ENCODE measurements at regions not wholly inside any gene's neighbourhood (a gene's known extent, or its start where the extent isn't known, plus 50 kb on each side); places are given as distances from the start of the nearest gene placed in this dataset.

DNA sequence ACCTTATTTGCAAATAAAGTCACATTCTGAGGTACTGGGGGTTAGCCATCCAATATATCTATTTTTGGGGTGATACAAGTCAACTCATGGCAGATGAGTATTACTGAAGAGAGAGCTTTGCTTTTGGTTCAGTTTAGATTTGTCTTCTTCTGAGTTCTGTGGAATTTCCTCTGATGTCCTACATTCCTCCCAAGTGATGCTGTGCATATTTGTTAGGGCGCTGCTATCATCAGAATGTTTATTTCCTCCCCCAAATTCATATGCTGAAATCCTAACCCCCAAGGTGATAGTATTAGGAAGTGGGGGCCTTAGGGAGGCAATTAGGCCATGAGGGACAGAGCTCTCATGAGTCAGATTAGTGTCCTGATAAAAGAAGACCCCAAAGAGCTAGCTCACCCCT lies 96.2 kb upstream of the WLS start:
- TF ChIP-seq, protein P1, sequence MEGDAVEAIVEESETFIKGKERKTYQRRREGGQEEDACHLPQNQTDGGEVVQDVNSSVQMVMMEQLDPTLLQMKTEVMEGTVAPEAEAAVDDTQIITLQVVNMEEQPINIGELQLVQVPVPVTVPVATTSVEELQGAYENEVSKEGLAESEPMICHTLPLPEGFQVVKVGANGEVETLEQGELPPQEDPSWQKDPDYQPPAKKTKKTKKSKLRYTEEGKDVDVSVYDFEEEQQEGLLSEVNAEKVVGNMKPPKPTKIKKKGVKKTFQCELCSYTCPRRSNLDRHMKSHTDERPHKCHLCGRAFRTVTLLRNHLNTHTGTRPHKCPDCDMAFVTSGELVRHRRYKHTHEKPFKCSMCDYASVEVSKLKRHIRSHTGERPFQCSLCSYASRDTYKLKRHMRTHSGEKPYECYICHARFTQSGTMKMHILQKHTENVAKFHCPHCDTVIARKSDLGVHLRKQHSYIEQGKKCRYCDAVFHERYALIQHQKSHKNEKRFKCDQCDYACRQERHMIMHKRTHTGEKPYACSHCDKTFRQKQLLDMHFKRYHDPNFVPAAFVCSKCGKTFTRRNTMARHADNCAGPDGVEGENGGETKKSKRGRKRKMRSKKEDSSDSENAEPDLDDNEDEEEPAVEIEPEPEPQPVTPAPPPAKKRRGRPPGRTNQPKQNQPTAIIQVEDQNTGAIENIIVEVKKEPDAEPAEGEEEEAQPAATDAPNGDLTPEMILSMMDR (conservative IDR thresholded peaks at IDR 0.05; ENCODE audit: low read depth, low read length) = no peak
- TF ChIP-seq POLR2A (IDR thresholded peaks at IDR 0.05; ENCODE audit: low read depth, low read length) (no peak), SMC3 (IDR thresholded peaks at IDR 0.05; ENCODE audit: low read depth, low read length) (no peak), CEBPB (IDR thresholded peaks at IDR 0.05; ENCODE audit: low read depth, low read length) (no peak), MAFK (IDR thresholded peaks at IDR 0.05; ENCODE audit: low read depth, low read length) (no peak), BHLHE40 (IDR thresholded peaks at IDR 0.05; ENCODE audit: low read depth, low read length) (no peak), RCOR1 (IDR thresholded peaks at IDR 0.05; ENCODE audit: insufficient replicate concordance, low read length) (no peak)

Data from IMR-90 (cell line).